ENCODE measurements at regions not wholly inside any gene's neighbourhood (a gene's known extent, or its start where the extent isn't known, plus 50 kb on each side); places are given as distances from the start of the nearest gene placed in this dataset.

DNA sequence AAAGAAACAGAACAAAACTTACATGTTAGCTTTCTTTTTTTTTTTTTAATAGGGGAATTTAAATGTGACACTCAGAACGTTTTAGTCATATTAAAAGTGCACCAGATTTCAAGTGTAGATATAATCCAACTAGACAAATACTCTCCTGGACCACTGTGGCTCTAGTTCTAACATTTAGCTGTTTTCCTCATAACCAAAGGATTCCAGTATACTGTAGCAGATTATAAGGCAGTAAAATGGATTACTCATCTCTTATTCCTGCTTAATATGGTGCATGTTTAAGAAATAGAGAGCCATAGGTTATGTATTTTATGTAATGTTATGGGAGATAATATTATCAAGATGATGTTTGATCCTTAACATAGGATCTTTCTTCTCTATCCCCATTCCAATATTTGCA is 1339.5 kb upstream of the AGA start:
- Histone ChIP-seq H3K36me3 (ENCODE audit: low read depth) (no peaks in the 10 kb centered on the region), H3K9me3 (ENCODE audit: severe bottlenecking) (no peaks in the 10 kb centered on the region), H3K4me1 (ENCODE audit: insufficient read depth, poor library complexity, severe bottlenecking) (no peaks in the 10 kb centered on the region), H3K27ac (ENCODE audit: poor library complexity, severe bottlenecking) (no peak overlapping the region), H3K27me3 (ENCODE audit: insufficient read depth, poor library complexity, severe bottlenecking) (no peaks in the 10 kb centered on the region), H3K4me3 (ENCODE audit: severe bottlenecking) (no peak overlapping the region)
- no peak for DNase-seq (ENCODE audit: low spot score)
- no peak for ATAC-seq (ENCODE audit: low read depth)
- TF ChIP-seq CTCF (IDR thresholded peaks at IDR 0.05; ENCODE audit: poor library complexity, severe bottlenecking), result no peak

GRCh38 chr4:178784491-178784890 is 1342.3 kb upstream of the AGA start:
- ATAC-seq (ENCODE audit: low read depth) (no peak), DNase-seq (ENCODE audit: low spot score) (no peak)
- no peaks in the 10 kb centered on the region for H3K9me3 ChIP-seq (ENCODE audit: severe bottlenecking)
- no peaks in the 10 kb centered on the region for H3K27me3 ChIP-seq (ENCODE audit: insufficient read depth, poor library complexity, severe bottlenecking)
- no peaks in the 10 kb centered on the region for H3K36me3 ChIP-seq (ENCODE audit: low read depth)
- H3K4me3 ChIP-seq (ENCODE audit: severe bottlenecking), result no peak overlapping the region
- H3K27ac ChIP-seq (ENCODE audit: poor library complexity, severe bottlenecking), result no peak overlapping the region
- H3K4me1 ChIP-seq (ENCODE audit: insufficient read depth, poor library complexity, severe bottlenecking), result no peaks in the 10 kb centered on the region
- TF ChIP-seq CTCF (IDR thresholded peaks at IDR 0.05; ENCODE audit: poor library complexity, severe bottlenecking), result no peak

DNA sequence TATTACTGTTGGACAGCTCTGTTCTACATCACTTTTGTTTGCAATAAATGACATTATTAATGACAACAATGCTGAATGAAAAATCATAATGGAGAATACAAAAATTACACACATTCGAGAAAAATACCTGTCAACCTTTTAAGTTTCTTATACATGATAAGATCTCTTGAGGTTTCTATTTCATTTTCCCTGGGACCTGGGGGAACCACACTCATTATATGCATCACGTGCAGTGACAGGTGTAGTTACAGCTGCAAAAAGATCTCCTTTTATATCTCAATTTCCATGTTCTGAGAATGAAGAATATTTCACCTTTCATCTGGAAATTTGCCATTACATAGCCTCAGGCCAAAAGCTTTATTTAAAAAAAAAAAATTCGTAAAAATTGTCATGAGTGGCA is 1347.0 kb upstream of the AGA start:
- no peak for ATAC-seq (ENCODE audit: low read depth)
- Histone ChIP-seq H3K4me1 (ENCODE audit: insufficient read depth, poor library complexity, severe bottlenecking) (no peaks in the 10 kb centered on the region), H3K9me3 (ENCODE audit: severe bottlenecking) (no peaks in the 10 kb centered on the region), H3K27ac (ENCODE audit: poor library complexity, severe bottlenecking) (no peak overlapping the region), H3K36me3 (ENCODE audit: low read depth) (no peaks in the 10 kb centered on the region), H3K4me3 (ENCODE audit: severe bottlenecking) (no peak overlapping the region), H3K27me3 (ENCODE audit: insufficient read depth, poor library complexity, severe bottlenecking) (no peaks in the 10 kb centered on the region)
- TF ChIP-seq CTCF (IDR thresholded peaks at IDR 0.05; ENCODE audit: poor library complexity, severe bottlenecking), result no peak
- no peak for DNase-seq (ENCODE audit: low spot score)

DNA sequence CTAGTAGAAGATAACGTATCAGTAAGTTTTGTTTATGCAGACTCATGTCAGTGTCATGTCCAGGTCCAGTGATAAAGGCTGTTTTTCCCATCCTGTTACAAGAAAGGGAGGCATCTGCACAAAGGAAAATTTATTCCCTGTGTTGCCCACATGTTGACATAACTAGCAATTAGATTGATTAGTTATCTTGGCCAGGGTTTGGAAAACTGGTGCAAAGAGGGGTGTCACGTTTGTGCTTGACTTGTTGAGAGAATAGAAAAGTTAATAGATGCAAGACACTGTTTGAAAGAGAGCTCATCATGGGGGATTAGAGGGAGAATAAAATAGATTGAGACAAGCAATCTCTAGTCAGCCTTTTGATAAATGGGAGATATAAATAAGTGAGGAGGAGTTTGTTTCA is 1357.0 kb upstream of the AGA start:
- H3K4me3 ChIP-seq (ENCODE audit: severe bottlenecking), result no peak overlapping the region
- ATAC-seq (ENCODE audit: low read depth) (no peak), DNase-seq (ENCODE audit: low spot score) (no peak)
- no peaks in the 10 kb centered on the region for H3K27me3 ChIP-seq (ENCODE audit: insufficient read depth, poor library complexity, severe bottlenecking)
- H3K36me3 ChIP-seq (ENCODE audit: low read depth), result no peaks in the 10 kb centered on the region
- no peak overlapping the region for H3K27ac ChIP-seq (ENCODE audit: poor library complexity, severe bottlenecking)
- H3K9me3 ChIP-seq (ENCODE audit: severe bottlenecking), result no peaks in the 10 kb centered on the region
- no peaks in the 10 kb centered on the region for H3K4me1 ChIP-seq (ENCODE audit: insufficient read depth, poor library complexity, severe bottlenecking)
- TF ChIP-seq CTCF (IDR thresholded peaks at IDR 0.05; ENCODE audit: poor library complexity, severe bottlenecking), result no peak

DNA sequence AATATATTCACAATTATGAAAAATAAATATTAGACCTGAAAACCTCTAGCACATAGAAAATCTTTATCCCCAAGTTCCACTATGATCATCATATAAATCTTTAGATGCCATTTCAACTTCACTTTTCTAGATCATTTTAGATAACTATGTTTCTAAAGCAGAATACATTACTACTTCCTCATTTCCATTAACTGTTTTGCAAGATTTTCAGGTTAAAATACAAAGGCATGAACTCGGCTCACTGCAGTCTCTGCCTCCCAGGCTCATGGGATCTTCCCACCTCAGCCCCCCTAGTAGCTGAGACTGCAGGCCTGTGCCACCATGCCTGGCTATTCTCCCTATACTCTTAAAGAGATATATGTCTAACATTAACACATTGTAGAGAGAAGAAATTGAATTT is 1365.9 kb upstream of the AGA start:
- DNase-seq (ENCODE audit: low spot score), result no peak
- no peak for TF ChIP-seq CTCF (IDR thresholded peaks at IDR 0.05; ENCODE audit: poor library complexity, severe bottlenecking)
- no peaks in the 10 kb centered on the region for H3K36me3 ChIP-seq (ENCODE audit: low read depth)
- no peaks in the 10 kb centered on the region for H3K27me3 ChIP-seq (ENCODE audit: insufficient read depth, poor library complexity, severe bottlenecking)
- H3K4me1 ChIP-seq (ENCODE audit: insufficient read depth, poor library complexity, severe bottlenecking), result no peaks in the 10 kb centered on the region
- no peak overlapping the region for H3K27ac ChIP-seq (ENCODE audit: poor library complexity, severe bottlenecking)
- H3K4me3 ChIP-seq (ENCODE audit: severe bottlenecking), result no peak overlapping the region
- ATAC-seq (ENCODE audit: low read depth), result no peak
- no peaks in the 10 kb centered on the region for H3K9me3 ChIP-seq (ENCODE audit: severe bottlenecking)

Data from RWPE2 (cell line).